G401.6 (cell line): ENCODE measurements at regions not wholly inside any gene's neighbourhood (a gene's known extent, or its start where the extent isn't known, plus 50 kb on each side); places are given as distances from the start of the nearest gene placed in this dataset.
"Not testable (repeated sequence)": the region's sequence is repeated elsewhere in the genome, so short reads cannot be mapped to it uniquely, and the experiment has no call there.

ENCODE experiments used
- FAIRE-seq: peaks from 2 replicates; lab custom pipeline; 2012; peaks lifted over from hg19 to GRCh38; lab: Jason Lieb, UNC

DNA sequence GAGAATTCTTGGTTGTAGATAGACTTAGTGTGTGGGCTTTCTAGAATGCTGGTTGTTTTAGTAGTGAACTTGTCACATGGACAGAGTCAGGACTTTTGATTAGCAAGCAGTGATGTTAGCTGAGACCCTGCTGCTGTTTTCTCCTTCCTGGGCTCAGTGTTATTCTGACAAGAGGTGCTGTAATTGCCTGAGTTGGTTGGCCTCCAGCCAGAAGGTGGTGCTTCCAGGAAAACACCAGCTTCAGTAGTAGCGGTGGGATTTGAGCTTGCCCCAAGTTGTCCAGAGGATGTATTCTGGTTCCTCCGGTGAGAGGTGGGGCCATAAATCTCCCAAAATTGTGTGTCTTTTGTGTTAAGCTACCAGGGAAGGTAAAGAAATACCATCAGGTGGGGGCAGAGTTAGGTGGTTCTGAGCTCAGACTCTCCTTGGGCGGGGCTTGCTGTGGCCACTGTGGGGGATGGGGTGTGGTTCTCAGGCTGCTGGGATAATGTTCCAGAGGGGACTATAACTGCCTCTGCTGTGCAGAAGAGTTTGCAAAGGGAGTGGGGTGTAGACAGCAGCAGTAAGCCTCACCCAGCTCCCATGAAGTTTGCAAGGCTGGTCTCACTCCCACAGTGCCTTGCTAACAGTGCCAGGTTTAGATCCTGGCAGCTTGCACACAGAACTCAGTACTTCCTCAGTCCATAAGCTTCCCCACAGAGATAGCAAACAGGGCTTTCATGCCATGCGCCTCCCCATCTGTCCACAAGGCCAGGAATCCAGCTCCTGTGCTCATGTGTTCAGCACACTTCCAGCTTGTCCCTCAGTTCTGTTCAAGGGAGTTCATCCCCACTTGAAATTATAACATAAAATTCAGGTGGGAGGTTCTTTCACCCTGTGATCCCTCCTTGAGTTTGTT lies 278.4 kb upstream of the PTCHD4 start:
- no peak for FAIRE-seq

GRCh38 chr6:48388044-48388443 lies 277.0 kb upstream of the PTCHD4 start:
- FAIRE-seq, result no peak

- FAIRE-seq, result no peak
These were observed 267.9 kb upstream of the PTCHD4 start for GRCh38 chr6:48378884-48379407.

DNA sequence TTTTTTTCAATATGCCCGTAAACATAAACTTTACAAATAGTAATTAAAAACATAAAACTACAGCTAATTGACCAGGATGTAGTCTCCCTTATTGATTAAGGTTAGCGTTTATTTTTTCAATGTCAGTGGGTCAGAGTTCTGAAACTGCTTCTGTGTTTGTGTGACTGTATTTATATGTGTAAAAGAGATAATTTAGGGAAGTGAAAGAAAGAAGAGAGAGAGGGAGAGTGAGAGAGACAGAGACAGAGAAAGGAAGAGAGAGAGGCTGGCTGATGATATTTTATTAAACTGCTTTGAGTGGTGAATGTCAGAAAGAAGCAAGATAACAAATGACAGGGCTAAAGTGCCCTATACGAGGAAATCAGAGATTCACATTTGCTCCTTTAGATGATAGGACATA lies 266.1 kb upstream of the PTCHD4 start:
- FAIRE-seq, result no peak

GRCh38 chr6:48371226-48371625 lies 260.2 kb upstream of the PTCHD4 start:
- not testable (repeated sequence) for FAIRE-seq

DNA sequence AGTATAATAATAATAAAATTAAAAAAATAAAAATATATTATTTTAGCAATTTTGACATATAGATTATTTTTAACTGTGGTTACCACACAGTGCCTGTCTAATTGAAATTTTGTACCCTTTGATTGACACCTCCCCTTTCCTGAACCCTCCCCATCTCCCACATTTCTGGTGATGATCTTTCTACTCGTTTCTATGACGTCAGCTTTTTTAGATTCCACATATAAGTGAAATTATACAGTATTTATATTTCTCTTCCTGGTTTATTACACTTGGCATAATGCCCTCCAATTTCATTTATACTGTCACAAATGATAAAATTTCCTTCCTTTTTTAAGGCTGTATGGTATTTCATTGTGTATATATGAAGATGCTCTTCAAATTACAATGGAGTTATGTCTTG lies 258.1 kb upstream of the PTCHD4 start:
- no peak for FAIRE-seq

DNA sequence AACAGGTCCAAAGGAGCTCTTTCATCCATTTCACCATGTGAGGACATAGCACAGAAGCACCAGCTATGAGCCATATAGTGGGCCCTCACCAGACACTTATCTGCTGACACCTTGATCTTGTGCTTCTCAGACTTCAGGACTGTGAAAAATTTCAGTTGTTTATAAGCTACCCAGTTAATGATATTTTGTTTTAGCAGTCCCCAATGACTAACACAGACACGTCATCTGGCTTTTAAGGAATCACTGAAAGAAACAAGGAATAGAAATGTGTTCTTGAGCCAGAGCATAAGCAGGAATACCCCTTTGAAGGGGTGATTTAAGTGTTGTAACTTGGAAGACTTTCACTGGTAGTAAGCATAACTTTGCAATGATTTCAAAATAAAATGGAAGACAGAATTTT lies 214.7 kb upstream of the PTCHD4 start:
- FAIRE-seq, result no peak

DNA sequence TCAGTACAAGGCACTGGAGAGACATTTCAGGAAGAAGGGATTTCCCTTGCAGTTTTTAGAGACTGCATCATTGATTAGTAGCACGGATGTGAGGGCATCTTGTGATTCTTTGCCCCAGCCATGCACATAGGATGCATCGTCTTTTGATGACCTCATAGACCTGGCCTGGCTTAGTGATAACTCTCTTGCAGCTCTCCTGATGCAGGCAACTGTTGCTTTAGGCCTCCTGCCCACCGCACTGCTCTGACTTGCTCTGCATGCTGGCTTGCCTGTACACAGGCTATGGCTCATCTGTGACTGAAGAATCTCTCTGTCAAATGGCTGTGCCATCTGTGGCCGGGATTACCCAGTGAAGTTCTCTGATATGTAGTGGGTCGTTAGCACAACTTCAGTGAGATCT lies 207.7 kb upstream of the PTCHD4 start:
- no peak for FAIRE-seq

- no peak for FAIRE-seq
These were observed 204.9 kb upstream of the PTCHD4 start for GRCh38 chr6:48315915-48316314.

- FAIRE-seq, result no peak
These were observed 204.2 kb upstream of the PTCHD4 start for GRCh38 chr6:48315051-48315719.

- no peak for FAIRE-seq
These were observed 200.3 kb upstream of the PTCHD4 start for GRCh38 chr6:48311301-48311700.

- no peak for FAIRE-seq
These were observed 196.6 kb upstream of the PTCHD4 start for GRCh38 chr6:48307573-48307972.

DNA sequence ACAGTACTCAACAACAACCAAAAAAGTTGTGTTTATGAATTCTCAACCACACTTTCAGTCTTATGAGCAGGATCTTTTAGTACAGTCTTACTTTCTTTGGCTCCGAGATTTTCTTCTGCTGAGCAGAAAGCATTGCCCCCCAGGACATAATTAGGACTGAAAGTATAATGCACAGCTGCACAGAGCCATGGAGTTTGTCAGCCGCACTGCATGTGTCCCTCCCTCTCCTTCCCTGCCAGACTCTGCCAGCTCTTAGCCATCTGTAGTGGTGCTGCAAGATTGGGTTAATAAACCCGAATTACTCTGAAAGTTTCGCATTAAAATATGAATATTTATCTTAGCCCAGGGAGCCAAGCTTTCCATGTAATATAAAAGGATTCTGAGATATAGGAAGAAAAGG lies 179.6 kb upstream of the PTCHD4 start:
- FAIRE-seq, result no peak

- no peak for FAIRE-seq
These were observed 178.8 kb upstream of the PTCHD4 start for GRCh38 chr6:48289841-48290240.

DNA sequence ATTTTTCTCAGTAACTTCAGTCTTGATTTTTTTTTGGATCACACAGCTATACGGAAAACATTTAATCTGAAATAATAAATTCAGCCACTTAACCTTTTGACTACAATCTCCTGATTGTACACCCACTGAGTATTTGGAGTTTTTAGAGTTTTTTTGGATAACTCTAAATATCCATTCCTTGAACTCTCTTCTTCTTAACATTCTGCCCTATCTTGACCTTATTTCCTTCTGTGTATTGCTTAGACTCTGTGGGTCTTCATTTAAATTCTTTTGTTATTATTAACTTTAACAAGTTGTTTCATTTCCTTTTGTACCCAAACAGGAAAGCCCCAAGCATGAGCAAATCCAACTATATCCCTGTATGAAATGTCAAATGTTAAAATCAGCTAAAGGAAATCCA lies 170.2 kb upstream of the PTCHD4 start:
- no peak for FAIRE-seq

DNA sequence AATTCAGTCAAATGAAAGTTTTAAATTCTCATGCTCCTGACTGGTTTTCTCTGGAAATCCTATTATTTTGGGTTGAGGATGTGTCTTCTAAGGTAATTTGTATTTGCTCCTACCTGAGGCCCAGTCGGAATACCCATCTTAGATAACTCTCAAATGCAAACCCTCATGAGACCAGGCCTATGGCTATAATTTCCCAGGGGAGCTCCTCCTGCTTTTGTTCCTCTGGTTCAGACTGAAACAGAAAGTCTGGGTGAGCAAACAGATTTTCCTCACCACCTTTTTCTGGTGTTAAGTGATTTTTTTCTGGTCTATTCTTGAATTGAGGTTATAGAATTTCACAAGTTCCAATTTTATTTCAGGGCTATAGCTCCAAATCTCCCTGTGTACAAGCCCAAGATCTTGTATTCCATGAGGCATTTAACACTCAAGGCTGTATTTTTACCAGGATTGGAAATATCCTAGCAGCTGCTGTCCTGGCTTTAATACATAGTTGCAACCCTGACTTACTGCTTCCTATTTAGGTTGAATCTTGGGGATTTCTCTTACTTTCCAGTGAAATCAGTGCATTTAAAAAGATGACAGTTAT lies 169.1 kb upstream of the PTCHD4 start:
- no peak for FAIRE-seq

GRCh38 chr6:48278261-48278660 lies 167.3 kb upstream of the PTCHD4 start:
- FAIRE-seq, result no peak

GRCh38 chr6:48272518-48272917 lies 161.5 kb upstream of the PTCHD4 start:
- no peak for FAIRE-seq

DNA sequence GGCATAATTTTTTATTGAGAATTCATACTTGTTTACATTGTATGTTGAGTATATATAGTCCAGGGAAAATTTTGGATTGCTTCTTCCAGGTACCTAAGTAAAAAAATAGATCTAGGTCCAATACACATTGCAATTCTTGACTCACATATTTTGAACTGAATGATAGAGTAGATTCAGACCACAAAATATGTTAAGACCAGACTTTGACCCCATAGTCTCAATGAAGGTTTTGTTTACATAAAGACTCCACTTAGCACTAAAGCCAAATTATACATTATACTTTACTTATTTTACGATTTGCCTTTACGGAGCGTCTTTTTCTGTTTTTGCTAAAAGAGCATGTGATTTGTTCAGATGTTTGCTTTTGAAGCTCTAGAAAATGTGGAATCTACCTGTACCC lies 144.1 kb upstream of the PTCHD4 start:
- FAIRE-seq, result no peak

- no peak for FAIRE-seq
These were observed 138.1 kb upstream of the PTCHD4 start for GRCh38 chr6:48249071-48249470.

- FAIRE-seq, result no peak
These were observed 132.1 kb upstream of the PTCHD4 start for GRCh38 chr6:48243071-48243470.

DNA sequence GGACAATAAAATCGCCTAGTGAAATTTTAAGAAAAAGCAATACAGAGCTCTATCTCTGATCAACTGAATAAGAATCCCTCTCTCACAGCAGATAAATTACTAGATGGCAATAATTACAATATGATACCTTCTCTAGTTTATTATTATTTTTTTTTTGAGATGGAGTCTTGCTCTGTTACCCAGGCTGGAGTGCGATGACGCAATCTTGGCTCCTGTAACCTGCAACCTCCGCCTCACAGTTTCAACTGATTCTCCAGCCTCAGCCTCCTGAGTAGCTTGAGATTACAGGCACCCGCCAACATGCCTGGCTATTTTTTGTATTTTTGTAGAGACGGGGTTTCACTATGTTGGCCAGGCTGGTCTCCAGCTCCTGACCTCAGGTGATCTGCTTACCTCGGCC lies 129.3 kb upstream of the PTCHD4 start:
- FAIRE-seq, result no peak

- no peak for FAIRE-seq
These were observed 125.4 kb upstream of the PTCHD4 start for GRCh38 chr6:48236375-48236774.
